GM23248 (cell line): ENCODE measurements at regions not wholly inside any gene's neighbourhood (a gene's known extent, or its start where the extent isn't known, plus 50 kb on each side); places are given as distances from the start of the nearest gene placed in this dataset.
"Not testable (repeated sequence)": the region's sequence is repeated elsewhere in the genome, so short reads cannot be mapped to it uniquely, and the experiment has no call there.

Experiments
- DNase-seq: peaks from one replicate; pipeline ENCODE4 v3.0.0-alpha.2; 2015
- H2AFZ ChIP-seq: fragments of 200-600 bp; sonication (generic); 2 replicates; pipeline ENCODE4 v1.6.1; 2016; ENCODE audit warnings: antibody characterized with exemption
- H3F3A ChIP-seq: fragments of 200-600 bp; sonication (generic); 2 replicates; pipeline ENCODE4 v1.6.1; 2016; ENCODE audit warnings: mild to moderate bottlenecking, antibody characterized with exemption, mixed run types; ENCODE audit not compliant: insufficient read depth
- H3K27ac ChIP-seq: fragments of 200-600 bp; sonication (generic); 2 replicates; pipeline ENCODE4 v1.5.1; 2016; ENCODE audit warnings: mild to moderate bottlenecking
- H3K27me3 ChIP-seq: fragments of 200-600 bp; sonication (generic); replicated peaks from 2 replicates; pipeline ENCODE4 v1.6.1; 2016; ENCODE audit warnings: mild to moderate bottlenecking; ENCODE audit not compliant: insufficient read depth
- H3K36me3 ChIP-seq: fragments of 200-600 bp; sonication (generic); 2 replicates; pipeline ENCODE4 v1.6.1; 2016; ENCODE audit warnings: low read depth, mild to moderate bottlenecking
- H3K4me1 ChIP-seq: fragments of 200-600 bp; sonication (generic); 2 replicates; pipeline ENCODE4 v1.6.1; 2016; ENCODE audit warnings: mild to moderate bottlenecking; ENCODE audit not compliant: insufficient read depth
- H3K4me2 ChIP-seq: fragments of 200-600 bp; sonication (generic); one replicate; pipeline ENCODE4 v1.6.1; 2016; ENCODE audit warnings: mild to moderate bottlenecking; ENCODE audit not compliant: unreplicated experiment
- H3K4me3 ChIP-seq: fragments of 200-600 bp; sonication (generic); 2 replicates; pipeline ENCODE4 v1.5.1; 2016; ENCODE audit warnings: mild to moderate bottlenecking
- H3K79me2 ChIP-seq: fragments of 200-600 bp; sonication (generic); 2 replicates; pipeline ENCODE4 v1.6.1; 2016; ENCODE audit warnings: mild to moderate bottlenecking; ENCODE audit not compliant: insufficient read depth
- H3K9ac ChIP-seq: fragments of 200-600 bp; sonication (generic); 2 replicates; pipeline ENCODE4 v1.6.1; 2016; ENCODE audit warnings: mild to moderate bottlenecking
- H3K9me2 ChIP-seq: fragments of 200-600 bp; sonication (generic); 2 replicates; pipeline ENCODE4 v1.6.1; 2016; ENCODE audit warnings: mixed run types, mild to moderate bottlenecking, moderate library complexity; ENCODE audit not compliant: insufficient read depth
- H3K9me3 ChIP-seq: fragments of 200-600 bp; sonication (generic); one replicate; pipeline ENCODE4 v1.6.1; 2017; ENCODE audit warnings: low read depth
- H4K20me1 ChIP-seq: fragments of 200-600 bp; sonication (generic); 2 replicates; pipeline ENCODE4 v1.6.0; 2016; ENCODE audit not compliant: insufficient read depth
- EZH2 ChIP-seq: fragments of 200-600 bp; sonication (generic); IDR thresholded peaks from 2 replicates; pipeline ENCODE4 v1.6.1; 2018; ENCODE audit warnings: antibody characterized with exemption, mild to moderate bottlenecking; ENCODE audit not compliant: insufficient read depth, poor library complexity, severe bottlenecking
- EZH2phosphoT487 ChIP-seq: fragments of 200-600 bp; sonication (generic); IDR thresholded peaks from 2 replicates; pipeline ENCODE4 v1.6.1; 2018; ENCODE audit warnings: antibody characterized with exemption, moderate library complexity, mild to moderate bottlenecking, low read depth; ENCODE audit not compliant: insufficient read depth
- WGBS, 2 experiments: methylation state at CpG; one replicate each; pipeline ENCODE4 v1.1.6; 2015 to 2017; ENCODE audit warnings: low lambda C conversion rate in 2 of 2, low coverage in 1 of 2; ENCODE audit errors: missing lambda C conversion rate in 2 of 2; 5-methylcytosine and 5-hydroxymethylcytosine counted together
- in situ Hi-C: fragments of 300-500 bp; cut with MboI; formaldehyde crosslinking; loops from 2 replicates; pipeline ENCODE4 v1.15.0; 2020

- H2AFZ ChIP-seq, result no peak overlapping the region
- no peak overlapping the region for H3K9ac ChIP-seq
- WGBS, 2 experiments, result 39 to 40% methylated on average over 1 of the region's 1 CpG
- H3F3A ChIP-seq, result no peaks in the 10 kb centered on the region
- no peaks in the 10 kb centered on the region for H3K4me1 ChIP-seq
- no peak for TF ChIP-seq EZH2phosphoT487
- TF ChIP-seq EZH2, result no peak
- no peak overlapping the region for H3K4me2 ChIP-seq
- H3K79me2 ChIP-seq, result no peaks in the 10 kb centered on the region
- H3K27ac ChIP-seq, result no peak overlapping the region
- H3K9me2 ChIP-seq, result no peaks in the 10 kb centered on the region
- H3K36me3 ChIP-seq, result no peaks in the 10 kb centered on the region
- in situ Hi-C loops, result no loop called here
- H3K27me3 ChIP-seq, result no peaks in the 10 kb centered on the region
- no peak for DNase-seq
- H3K9me3 ChIP-seq, result no peaks in the 10 kb centered on the region
- H3K4me3 ChIP-seq, result no peak overlapping the region
- no peaks in the 10 kb centered on the region for H4K20me1 ChIP-seq
Measured at GRCh38 chr1:88571506-88571905, 112.6 kb upstream of the PKN2 start.

GRCh38 chr1:88579598-88579997 lies 104.5 kb upstream of the PKN2 start:
- TF ChIP-seq EZH2phosphoT487 (no peak), EZH2 (no peak)
- Histone ChIP-seq H3K9ac (no peak overlapping the region), H2AFZ (no peak overlapping the region), H3K4me1 (no peaks in the 10 kb centered on the region), H3F3A (no peaks in the 10 kb centered on the region), H3K4me2 (no peak overlapping the region), H3K9me2 (no peaks in the 10 kb centered on the region), H3K27ac (no peak overlapping the region), H3K79me2 (no peaks in the 10 kb centered on the region), H3K4me3 (no peak overlapping the region), H3K27me3 (no peaks in the 10 kb centered on the region), H3K36me3 (no peaks in the 10 kb centered on the region), H4K20me1 (no peaks in the 10 kb centered on the region), H3K9me3 (no peaks in the 10 kb centered on the region)
- WGBS, 2 experiments, result 61 to 74% methylated on average over 3 of the region's 3 CpGs
- DNase-seq, result no peak
- in situ Hi-C loops, result no loop called here

GRCh38 chr1:88581703-88582102 lies 102.4 kb upstream of the PKN2 start:
- no peaks in the 10 kb centered on the region for H3F3A ChIP-seq
- H3K4me3 ChIP-seq, result no peak overlapping the region
- no peaks in the 10 kb centered on the region for H3K4me1 ChIP-seq
- in situ Hi-C loops, result no loop called here
- WGBS, 2 experiments, result 18 to 23% methylated on average over 2 of the region's 2 CpGs
- no peak overlapping the region for H3K27ac ChIP-seq
- no peaks in the 10 kb centered on the region for H4K20me1 ChIP-seq
- no peak for DNase-seq
- H3K9ac ChIP-seq, result no peak overlapping the region
- TF ChIP-seq EZH2 (no peak), EZH2phosphoT487 (no peak)
- no peaks in the 10 kb centered on the region for H3K9me2 ChIP-seq
- H3K27me3 ChIP-seq, result no peaks in the 10 kb centered on the region
- no peaks in the 10 kb centered on the region for H3K79me2 ChIP-seq
- no peaks in the 10 kb centered on the region for H3K9me3 ChIP-seq
- H3K4me2 ChIP-seq, result no peak overlapping the region
- no peaks in the 10 kb centered on the region for H3K36me3 ChIP-seq
- H2AFZ ChIP-seq, result no peak overlapping the region

- Histone ChIP-seq H3K27ac (no peak overlapping the region), H3K9me3 (no peaks in the 10 kb centered on the region), H4K20me1 (no peaks in the 10 kb centered on the region), H3F3A (no peaks in the 10 kb centered on the region), H3K9ac (no peak overlapping the region), H3K27me3 (no peaks in the 10 kb centered on the region), H3K4me2 (no peak overlapping the region), H3K4me1 (no peaks in the 10 kb centered on the region), H2AFZ (no peak overlapping the region), H3K36me3 (no peaks in the 10 kb centered on the region), H3K4me3 (no peak overlapping the region), H3K79me2 (no peaks in the 10 kb centered on the region), H3K9me2 (no peaks in the 10 kb centered on the region)
- in situ Hi-C loops, result no loop called here
- TF ChIP-seq EZH2phosphoT487, result no peak
- no peak for TF ChIP-seq EZH2
- DNase-seq, result no peak
Measured at GRCh38 chr1:88593358-88593757, 90.7 kb upstream of the PKN2 start.

- no peaks in the 10 kb centered on the region for H3K79me2 ChIP-seq
- no peak for TF ChIP-seq EZH2
- no peak for TF ChIP-seq EZH2phosphoT487
- H3K36me3 ChIP-seq, result no peaks in the 10 kb centered on the region
- H3K4me1 ChIP-seq, result no peaks in the 10 kb centered on the region
- no peak overlapping the region for H3K9ac ChIP-seq
- H3K9me3 ChIP-seq, result no peaks in the 10 kb centered on the region
- in situ Hi-C loops, result no loop called here
- H3F3A ChIP-seq, result no peaks in the 10 kb centered on the region
- H3K27ac ChIP-seq, result no peak overlapping the region
- WGBS, 2 experiments, result 27% methylated on average over 4 of the region's 4 CpGs
- no peak overlapping the region for H3K4me2 ChIP-seq
- no peak overlapping the region for H2AFZ ChIP-seq
- no peaks in the 10 kb centered on the region for H3K9me2 ChIP-seq
- no peaks in the 10 kb centered on the region for H3K27me3 ChIP-seq
- no peak overlapping the region for H3K4me3 ChIP-seq
- peak; percentile 65 for DNase-seq
- no peaks in the 10 kb centered on the region for H4K20me1 ChIP-seq
Measured at GRCh38 chr1:88595355-88596002, 88.6 kb upstream of the PKN2 start.

GRCh38 chr1:88597973-88598372 lies 86.1 kb upstream of the PKN2 start:
- H3K27ac ChIP-seq, H3K4me2 ChIP-seq, H2AFZ ChIP-seq, H4K20me1 ChIP-seq, H3K4me1 ChIP-seq, H3F3A ChIP-seq, in situ Hi-C loops, H3K4me3 ChIP-seq, H3K79me2 ChIP-seq, H3K9ac ChIP-seq, DNase-seq, H3K36me3 ChIP-seq, H3K9me3 ChIP-seq, H3K27me3 ChIP-seq, H3K9me2 ChIP-seq: not testable (repeated sequence)
- WGBS, 2 experiments, result 25 to 29% methylated on average over 1 of the region's 1 CpG
